ENCODE measurements at regions not wholly inside any gene's neighbourhood (a gene's known extent, or its start where the extent isn't known, plus 50 kb on each side); places are given as distances from the start of the nearest gene placed in this dataset.

GRCh38 chr4:163665521-163666331 lies 171.2 kb downstream of the TMA16 start:
- H3K4me3 ChIP-seq (ENCODE audit: low read depth in 1 of 3, low read length in 3 of 3), result no peak overlapping the region
- H3K9me3 ChIP-seq (ENCODE audit: control insufficient read depth in 2 of 2, insufficient read depth in 1 of 2, low read depth in 1 of 2, low read length in 1 of 2), result no peaks in the 10 kb centered on the region
- 65 to 69% (median 68%) methylated on average over 9 of the region's 9 CpGs for WGBS, 3 donors
- H3K36me3 ChIP-seq (ENCODE audit: control insufficient read depth in 3 of 3, insufficient read depth in 2 of 3, low read depth in 1 of 3, low read length in 3 of 3), result no peaks in the 10 kb centered on the region
- no peak for DNase-seq
- FAIRE-seq, result no peak
- H3K27me3 ChIP-seq (ENCODE audit: control insufficient read depth in 3 of 3, insufficient read depth in 3 of 3, low read length in 3 of 3), result no peaks in the 10 kb centered on the region
- peak overlapping the region in 1 of 3 donors; percentile 24 for H3K27ac ChIP-seq (ENCODE audit: low read depth in 1 of 3, low read length in 2 of 3)
- H3K4me1 ChIP-seq (ENCODE audit: control insufficient read depth in 3 of 3, insufficient read depth in 2 of 3, low read depth in 1 of 3, low read length in 2 of 3), result no peaks in the 10 kb centered on the region

DNA sequence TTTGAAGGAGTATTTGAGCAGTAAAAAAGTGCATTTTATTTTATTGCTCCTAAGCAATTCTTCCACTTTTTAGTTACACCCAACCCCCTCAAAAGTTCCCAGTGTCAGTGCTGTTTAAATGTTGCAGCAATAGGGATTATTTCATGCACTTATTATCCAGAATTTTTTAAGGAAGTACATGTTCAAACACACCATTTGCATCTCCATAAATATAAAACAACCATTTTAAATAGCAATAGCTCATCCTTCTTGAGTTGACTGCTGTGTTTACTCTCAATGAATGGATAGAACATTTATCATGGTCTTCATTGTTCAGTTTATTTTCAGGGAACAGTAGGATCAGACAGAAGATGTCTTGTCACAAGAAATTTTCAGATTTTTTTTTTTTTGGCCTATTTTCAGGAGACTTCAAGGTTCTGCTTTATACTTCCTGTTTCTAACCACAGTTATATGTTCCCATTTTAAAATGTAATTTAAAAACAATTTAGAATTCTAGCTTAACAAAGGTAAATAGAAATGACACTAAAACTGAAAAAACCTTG lies 171.9 kb downstream of the TMA16 start:
- no peak overlapping the region for H3K27ac ChIP-seq (ENCODE audit: low read depth in 1 of 3, low read length in 2 of 3)
- H3K36me3 ChIP-seq (ENCODE audit: control insufficient read depth in 3 of 3, insufficient read depth in 2 of 3, low read depth in 1 of 3, low read length in 3 of 3), result no peaks in the 10 kb centered on the region
- H3K27me3 ChIP-seq (ENCODE audit: control insufficient read depth in 3 of 3, insufficient read depth in 3 of 3, low read length in 3 of 3), result no peaks in the 10 kb centered on the region
- no peak overlapping the region for H3K4me3 ChIP-seq (ENCODE audit: low read depth in 1 of 3, low read length in 3 of 3)
- H3K4me1 ChIP-seq (ENCODE audit: control insufficient read depth in 3 of 3, insufficient read depth in 2 of 3, low read depth in 1 of 3, low read length in 2 of 3), result no peaks in the 10 kb centered on the region
- FAIRE-seq, result no peak
- no peak for DNase-seq
- no peaks in the 10 kb centered on the region for H3K9me3 ChIP-seq (ENCODE audit: control insufficient read depth in 2 of 2, insufficient read depth in 1 of 2, low read depth in 1 of 2, low read length in 1 of 2)

DNA sequence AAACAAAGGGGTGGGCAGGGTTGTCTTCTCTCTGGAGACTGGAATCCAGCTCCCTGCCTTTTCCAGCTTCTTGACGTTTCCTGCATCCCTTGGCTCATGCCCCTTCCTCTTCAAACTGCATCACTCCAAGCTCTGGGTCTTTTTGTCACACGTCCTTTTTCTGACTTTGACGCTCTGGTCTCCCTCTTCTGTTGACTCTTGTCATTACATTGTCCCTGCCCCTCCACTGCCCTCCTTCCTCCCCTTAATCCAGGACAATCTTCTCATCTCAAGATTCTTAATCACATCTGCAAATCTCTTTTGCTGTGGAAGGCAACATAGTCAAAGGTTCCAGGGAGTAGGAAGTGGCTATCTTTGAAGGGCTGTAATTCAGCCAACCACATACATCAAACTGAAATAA lies 178.3 kb downstream of the TMA16 start:
- no peaks in the 10 kb centered on the region for H3K36me3 ChIP-seq (ENCODE audit: control insufficient read depth in 3 of 3, insufficient read depth in 2 of 3, low read depth in 1 of 3, low read length in 3 of 3)
- DNase-seq (no peak), FAIRE-seq (no peak)
- 63 to 73% (median 69%) methylated on average over 3 of the region's 3 CpGs for WGBS, 3 donors
- H3K27ac ChIP-seq (ENCODE audit: low read depth in 1 of 3, low read length in 2 of 3), result no peak overlapping the region
- no peaks in the 10 kb centered on the region for H3K4me1 ChIP-seq (ENCODE audit: control insufficient read depth in 3 of 3, insufficient read depth in 2 of 3, low read depth in 1 of 3, low read length in 2 of 3)
- no peak overlapping the region for H3K4me3 ChIP-seq (ENCODE audit: low read depth in 1 of 3, low read length in 3 of 3)
- no peaks in the 10 kb centered on the region for H3K27me3 ChIP-seq (ENCODE audit: control insufficient read depth in 3 of 3, insufficient read depth in 3 of 3, low read length in 3 of 3)
- no peaks in the 10 kb centered on the region for H3K9me3 ChIP-seq (ENCODE audit: control insufficient read depth in 2 of 2, insufficient read depth in 1 of 2, low read depth in 1 of 2, low read length in 1 of 2)

- Histone ChIP-seq H3K9me3 (ENCODE audit: control insufficient read depth in 2 of 2, insufficient read depth in 1 of 2, low read depth in 1 of 2, low read length in 1 of 2) (no peaks in the 10 kb centered on the region), H3K4me3 (ENCODE audit: low read depth in 1 of 3, low read length in 3 of 3) (no peak overlapping the region), H3K27ac (ENCODE audit: low read depth in 1 of 3, low read length in 2 of 3) (no peak overlapping the region), H3K27me3 (ENCODE audit: control insufficient read depth in 3 of 3, insufficient read depth in 3 of 3, low read length in 3 of 3) (no peaks in the 10 kb centered on the region), H3K36me3 (ENCODE audit: control insufficient read depth in 3 of 3, insufficient read depth in 2 of 3, low read depth in 1 of 3, low read length in 3 of 3) (no peaks in the 10 kb centered on the region), H3K4me1 (ENCODE audit: control insufficient read depth in 3 of 3, insufficient read depth in 2 of 3, low read depth in 1 of 3, low read length in 2 of 3) (no peaks in the 10 kb centered on the region)
- 24 to 46% (median 28%) methylated on average over 5 of the region's 5 CpGs for WGBS, 3 donors
- DNase-seq (no peak), FAIRE-seq (no peak)
These were observed 179.6 kb downstream of the TMA16 start for GRCh38 chr4:163673848-163674697.

GRCh38 chr4:163679189-163679588 lies 184.7 kb downstream of the TMA16 start:
- 42 to 65% (median 63%) methylated on average over 5 of the region's 5 CpGs for WGBS, 3 donors
- no peak for FAIRE-seq

DNA sequence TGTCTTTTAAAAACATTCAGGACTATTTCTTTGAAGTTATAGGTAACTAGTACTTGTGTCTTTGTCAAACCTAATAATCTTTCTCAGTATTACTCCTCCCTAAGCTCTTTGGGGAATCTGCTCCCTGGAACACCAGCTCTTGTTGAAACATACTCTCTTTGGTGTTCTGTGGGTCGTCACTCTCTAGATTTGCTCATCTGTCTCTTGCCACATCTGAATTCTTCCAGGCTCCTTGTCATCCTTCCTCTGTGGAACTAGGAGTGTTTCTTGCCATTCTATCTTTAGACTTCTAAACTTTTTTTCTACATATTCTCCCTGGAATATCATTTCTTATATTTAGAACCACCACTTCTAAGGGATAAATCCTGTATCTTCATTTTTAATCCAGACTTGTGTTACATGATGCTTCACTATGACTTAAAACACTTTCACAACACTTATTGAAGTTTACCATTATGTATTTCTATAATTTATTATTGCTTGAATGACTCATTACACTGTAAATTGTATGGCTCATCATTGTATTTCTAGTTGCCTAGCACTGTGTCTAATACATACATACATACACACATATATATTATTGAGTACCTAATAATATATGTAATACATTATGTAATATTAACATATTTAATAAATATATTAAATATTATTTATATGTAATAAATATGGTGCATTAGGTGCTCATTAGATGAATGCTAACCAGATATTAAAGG lies 186.1 kb downstream of the TMA16 start:
- 50 to 67% (median 54%) methylated on average over 1 of the region's 1 CpG for WGBS, 3 donors
- Histone ChIP-seq H3K27ac (ENCODE audit: low read depth in 1 of 3, low read length in 2 of 3) (no peak overlapping the region), H3K4me1 (ENCODE audit: control insufficient read depth in 3 of 3, insufficient read depth in 2 of 3, low read depth in 1 of 3, low read length in 2 of 3) (no peaks in the 10 kb centered on the region), H3K9me3 (ENCODE audit: control insufficient read depth in 2 of 2, insufficient read depth in 1 of 2, low read depth in 1 of 2, low read length in 1 of 2) (no peaks in the 10 kb centered on the region), H3K27me3 (ENCODE audit: control insufficient read depth in 3 of 3, insufficient read depth in 3 of 3, low read length in 3 of 3) (no peaks in the 10 kb centered on the region), H3K36me3 (ENCODE audit: control insufficient read depth in 3 of 3, insufficient read depth in 2 of 3, low read depth in 1 of 3, low read length in 3 of 3) (no peaks in the 10 kb centered on the region), H3K4me3 (ENCODE audit: low read depth in 1 of 3, low read length in 3 of 3) (no peak overlapping the region)
- DNase-seq (no peak), FAIRE-seq (no peak)

More at GRCh38 chr4:163679189-163679588, 184.7 kb downstream of the TMA16 start:
- no peaks in the 10 kb centered on the region for H3K27me3 ChIP-seq (ENCODE audit: control insufficient read depth in 3 of 3, insufficient read depth in 3 of 3, low read length in 3 of 3)
- H3K9me3 ChIP-seq (ENCODE audit: control insufficient read depth in 2 of 2, insufficient read depth in 1 of 2, low read depth in 1 of 2, low read length in 1 of 2), result no peaks in the 10 kb centered on the region
- no peak overlapping the region for H3K27ac ChIP-seq (ENCODE audit: low read depth in 1 of 3, low read length in 2 of 3)
- H3K4me1 ChIP-seq (ENCODE audit: control insufficient read depth in 3 of 3, insufficient read depth in 2 of 3, low read depth in 1 of 3, low read length in 2 of 3), result no peaks in the 10 kb centered on the region
- no peaks in the 10 kb centered on the region for H3K36me3 ChIP-seq (ENCODE audit: control insufficient read depth in 3 of 3, insufficient read depth in 2 of 3, low read depth in 1 of 3, low read length in 3 of 3)
- H3K4me3 ChIP-seq (ENCODE audit: low read depth in 1 of 3, low read length in 3 of 3), result no peak overlapping the region
- peak in 1 of 2 donors; percentile 4 for DNase-seq

- H3K27me3 ChIP-seq (ENCODE audit: control insufficient read depth in 3 of 3, insufficient read depth in 3 of 3, low read length in 3 of 3), result no peaks in the 10 kb centered on the region
- no peak overlapping the region for H3K4me3 ChIP-seq (ENCODE audit: low read depth in 1 of 3, low read length in 3 of 3)
- H3K27ac ChIP-seq (ENCODE audit: low read depth in 1 of 3, low read length in 2 of 3), result no peak overlapping the region
- no peaks in the 10 kb centered on the region for H3K36me3 ChIP-seq (ENCODE audit: control insufficient read depth in 3 of 3, insufficient read depth in 2 of 3, low read depth in 1 of 3, low read length in 3 of 3)
- DNase-seq (peak; percentile 45 to 46), FAIRE-seq (no peak)
- WGBS, 3 donors, result 22 to 34% (median 24%) methylated on average over 2 of the region's 2 CpGs
- no peaks in the 10 kb centered on the region for H3K9me3 ChIP-seq (ENCODE audit: control insufficient read depth in 2 of 2, insufficient read depth in 1 of 2, low read depth in 1 of 2, low read length in 1 of 2)
- no peaks in the 10 kb centered on the region for H3K4me1 ChIP-seq (ENCODE audit: control insufficient read depth in 3 of 3, insufficient read depth in 2 of 3, low read depth in 1 of 3, low read length in 2 of 3)
These were observed 186.8 kb downstream of the TMA16 start for GRCh38 chr4:163681208-163681821.

DNA sequence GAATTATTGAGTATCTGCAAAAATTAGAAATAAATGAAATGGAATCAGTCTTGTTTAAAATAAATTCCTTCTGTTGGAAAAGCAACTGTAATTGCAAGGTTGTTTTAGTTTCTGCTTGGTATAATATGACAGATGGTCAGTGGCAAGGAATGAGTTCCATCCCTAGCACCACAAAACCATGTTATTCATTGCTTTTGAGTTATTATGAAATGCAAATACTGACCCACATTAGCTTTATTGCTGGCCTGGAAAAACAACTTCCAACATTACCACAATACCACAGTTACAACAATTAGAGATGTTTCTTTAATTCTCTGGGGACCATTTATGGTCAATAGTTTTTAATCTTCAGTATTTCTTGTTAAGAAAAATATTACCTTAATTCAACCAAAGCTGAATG lies 194.4 kb downstream of the TMA16 start:
- Histone ChIP-seq H3K27ac (ENCODE audit: low read depth in 1 of 3, low read length in 2 of 3) (no peak overlapping the region), H3K9me3 (ENCODE audit: control insufficient read depth in 2 of 2, insufficient read depth in 1 of 2, low read depth in 1 of 2, low read length in 1 of 2) (no peaks in the 10 kb centered on the region), H3K27me3 (ENCODE audit: control insufficient read depth in 3 of 3, insufficient read depth in 3 of 3, low read length in 3 of 3) (no peaks in the 10 kb centered on the region), H3K4me3 (ENCODE audit: low read depth in 1 of 3, low read length in 3 of 3) (no peak overlapping the region), H3K36me3 (ENCODE audit: control insufficient read depth in 3 of 3, insufficient read depth in 2 of 3, low read depth in 1 of 3, low read length in 3 of 3) (no peaks in the 10 kb centered on the region), H3K4me1 (ENCODE audit: control insufficient read depth in 3 of 3, insufficient read depth in 2 of 3, low read depth in 1 of 3, low read length in 2 of 3) (no peaks in the 10 kb centered on the region)
- no peak for FAIRE-seq
- no peak for DNase-seq

All from small intestine (tissue), 7 donors.